ENCODE measurements at regions not wholly inside any gene's neighbourhood (a gene's known extent, or its start where the extent isn't known, plus 50 kb on each side); places are given as distances from the start of the nearest gene placed in this dataset.

- ATAC-seq (no peak), DNase-seq (no peak)
- Mint-ChIP-seq H3K27ac (no peak overlapping the region), H3K9me3 (ENCODE audit: insufficient read depth) (no peaks in the 10 kb centered on the region), H3K27me3 (ENCODE audit: low read depth) (no peaks in the 10 kb centered on the region), H3K4me3 (no peak overlapping the region), H3K4me1 (ENCODE audit: low read depth) (no peaks in the 10 kb centered on the region), H3K36me3 (ENCODE audit: low read depth) (no peaks in the 10 kb centered on the region)
- POLR2A ChIA-PET: no interaction called here
- CTCF ChIA-PET: no interaction called here
Observed at GRCh38 chr2:236688563-236689392, 119.2 kb downstream of the ACKR3 start.

DNA sequence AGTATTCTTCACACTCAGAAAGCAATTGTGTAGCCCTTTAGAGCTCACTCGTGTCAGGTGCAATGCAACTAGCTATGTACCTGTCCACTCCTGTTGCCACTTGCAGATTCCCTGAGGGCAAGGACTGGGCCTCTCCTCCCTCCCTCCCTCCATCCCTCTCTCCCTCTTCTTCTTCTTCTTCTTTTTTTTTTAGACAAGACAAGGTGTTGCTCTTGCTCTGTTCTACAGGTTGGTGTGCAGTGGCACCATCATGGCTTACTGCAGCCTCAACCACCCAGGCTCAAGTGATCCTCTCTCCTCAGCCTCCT lies 119.7 kb downstream of the ACKR3 start:
- Mint-ChIP-seq H3K4me1 (ENCODE audit: low read depth) (no peaks in the 10 kb centered on the region), H3K36me3 (ENCODE audit: low read depth) (no peaks in the 10 kb centered on the region), H3K27ac (no peak overlapping the region), H3K4me3 (no peak overlapping the region), H3K9me3 (ENCODE audit: insufficient read depth) (no peaks in the 10 kb centered on the region), H3K27me3 (ENCODE audit: low read depth) (no peaks in the 10 kb centered on the region)
- DNase-seq (no peak), ATAC-seq (no peak)
- POLR2A ChIA-PET: no interaction called here
- CTCF ChIA-PET: no interaction called here

DNA sequence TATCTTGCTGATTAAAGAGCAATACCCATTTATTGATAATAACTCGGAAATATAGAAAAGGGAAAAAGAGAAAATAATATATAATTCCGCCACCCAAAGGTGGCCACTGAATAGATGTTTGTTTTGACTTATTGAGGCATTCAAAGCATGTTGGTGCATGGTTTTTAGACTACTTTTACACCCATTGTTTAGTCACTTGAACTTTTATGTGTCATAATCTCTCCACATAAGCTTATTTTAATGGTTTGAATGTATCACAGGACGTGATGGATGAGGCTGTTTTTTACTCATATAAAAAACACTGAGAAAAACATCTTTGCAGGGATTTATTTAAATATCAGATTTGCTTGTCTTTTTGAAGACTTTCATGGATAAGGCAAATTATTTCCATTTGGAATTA lies 120.4 kb downstream of the ACKR3 start:
- DNase-seq: no peak
- Mint-ChIP-seq H3K27ac (no peak overlapping the region), H3K9me3 (ENCODE audit: insufficient read depth) (no peaks in the 10 kb centered on the region), H3K4me3 (no peak overlapping the region), H3K4me1 (ENCODE audit: low read depth) (no peaks in the 10 kb centered on the region), H3K36me3 (ENCODE audit: low read depth) (no peaks in the 10 kb centered on the region), H3K27me3 (ENCODE audit: low read depth) (no peaks in the 10 kb centered on the region)
- CTCF ChIA-PET: no interaction called here
- no peak for ATAC-seq
- POLR2A ChIA-PET: no interaction called here

- Mint-ChIP-seq H3K36me3 (ENCODE audit: low read depth) (no peaks in the 10 kb centered on the region), H3K4me3 (no peak overlapping the region), H3K27ac (no peak overlapping the region), H3K27me3 (ENCODE audit: low read depth) (no peaks in the 10 kb centered on the region), H3K9me3 (ENCODE audit: insufficient read depth) (no peaks in the 10 kb centered on the region), H3K4me1 (ENCODE audit: low read depth) (no peaks in the 10 kb centered on the region)
- ATAC-seq (no peak), DNase-seq (no peak)
- POLR2A ChIA-PET: no interaction called here
- CTCF ChIA-PET: no interaction called here
Observed at GRCh38 chr2:236690726-236691125, 121.1 kb downstream of the ACKR3 start.

- Mint-ChIP-seq H3K4me3 (no peak overlapping the region), H3K9me3 (ENCODE audit: insufficient read depth) (no peaks in the 10 kb centered on the region), H3K27ac (no peak overlapping the region), H3K36me3 (ENCODE audit: low read depth) (no peaks in the 10 kb centered on the region), H3K27me3 (ENCODE audit: low read depth) (no peaks in the 10 kb centered on the region), H3K4me1 (ENCODE audit: low read depth) (no peaks in the 10 kb centered on the region)
- no peak for ATAC-seq
- no peak for DNase-seq
- POLR2A ChIA-PET: no interaction called here
- CTCF ChIA-PET: no interaction called here
Observed at GRCh38 chr2:236691799-236692167, 122.2 kb downstream of the ACKR3 start.

GRCh38 chr2:236692937-236693336 lies 123.3 kb downstream of the ACKR3 start:
- Mint-ChIP-seq H3K4me1 (ENCODE audit: low read depth) (no peaks in the 10 kb centered on the region), H3K36me3 (ENCODE audit: low read depth) (no peaks in the 10 kb centered on the region), H3K4me3 (no peak overlapping the region), H3K27me3 (ENCODE audit: low read depth) (no peaks in the 10 kb centered on the region), H3K27ac (no peak overlapping the region), H3K9me3 (ENCODE audit: insufficient read depth) (no peaks in the 10 kb centered on the region)
- ChIA-PET POLR2A (no interaction called here), CTCF (no interaction called here)
- no peak for DNase-seq
- ATAC-seq: no peak

DNA sequence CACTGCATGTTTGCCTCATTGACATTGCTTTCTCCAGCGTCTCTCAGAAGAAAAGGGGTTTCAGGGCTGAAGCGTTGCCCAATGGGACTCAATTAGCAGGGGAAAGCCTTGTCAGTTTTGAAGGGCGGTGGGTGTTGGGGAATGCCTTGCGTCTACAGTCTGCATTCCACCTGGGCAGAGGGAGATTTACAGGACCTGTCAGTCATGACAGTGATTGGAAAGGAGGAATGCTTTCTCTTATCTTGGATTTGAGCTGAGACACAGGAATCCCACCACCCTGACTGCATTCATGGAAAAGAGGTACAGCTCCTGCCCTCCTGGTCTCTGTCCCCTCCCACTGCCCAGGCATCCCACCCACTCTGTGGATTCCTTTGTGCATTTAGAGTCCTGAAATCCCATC lies 123.9 kb downstream of the ACKR3 start:
- no peaks in the 10 kb centered on the region for H3K36me3 Mint-ChIP-seq (ENCODE audit: low read depth)
- ChIA-PET POLR2A (no interaction called here), CTCF (no interaction called here)
- no peak overlapping the region for H3K4me3 Mint-ChIP-seq
- no peak for DNase-seq
- no peak for ATAC-seq
- no peak overlapping the region for H3K27ac Mint-ChIP-seq
- no peaks in the 10 kb centered on the region for H3K4me1 Mint-ChIP-seq (ENCODE audit: low read depth)
- no peaks in the 10 kb centered on the region for H3K27me3 Mint-ChIP-seq (ENCODE audit: low read depth)
- H3K9me3 Mint-ChIP-seq (ENCODE audit: insufficient read depth): no peaks in the 10 kb centered on the region

DNA sequence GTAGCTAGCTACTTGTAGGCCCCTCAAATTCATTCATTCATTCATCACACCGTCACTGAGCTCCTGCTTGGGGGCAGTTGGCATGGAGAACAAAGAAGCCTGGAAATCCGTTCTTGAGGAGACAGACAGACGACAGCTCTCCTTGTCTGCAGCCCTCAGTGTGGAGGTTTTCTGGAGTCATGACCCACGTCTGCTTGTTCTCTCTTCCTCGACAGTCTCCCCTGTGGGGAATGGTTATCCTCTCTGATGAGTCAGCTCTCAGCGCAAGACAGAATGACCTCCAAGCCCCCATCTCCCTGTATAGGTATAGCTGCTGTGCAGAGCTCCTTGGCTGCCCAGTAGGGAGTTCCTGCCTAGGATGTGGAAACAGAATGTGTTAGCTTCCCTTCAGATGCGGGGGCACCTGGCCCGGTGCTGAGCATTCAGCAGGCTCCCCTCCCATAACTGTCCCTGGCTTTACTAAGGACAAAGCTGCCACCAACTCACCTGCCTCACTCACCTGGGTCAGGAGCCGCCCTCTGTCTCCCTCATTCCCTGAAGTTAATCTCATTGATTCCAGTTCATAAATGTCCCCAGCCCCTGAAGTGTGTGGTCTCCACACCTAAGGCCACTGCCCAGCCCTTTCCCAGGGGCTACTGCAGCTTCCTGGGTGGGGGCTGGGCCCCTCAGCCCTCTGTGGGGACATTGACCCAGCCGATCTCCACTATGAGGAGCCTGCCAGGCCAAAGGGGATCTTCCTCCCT lies 124.7 kb downstream of the ACKR3 start:
- H3K27ac Mint-ChIP-seq: no peak overlapping the region
- ATAC-seq (no peak), DNase-seq (no peak)
- H3K36me3 Mint-ChIP-seq (ENCODE audit: low read depth): no peaks in the 10 kb centered on the region
- CTCF ChIA-PET: no interaction called here
- no peaks in the 10 kb centered on the region for H3K9me3 Mint-ChIP-seq (ENCODE audit: insufficient read depth)
- no peaks in the 10 kb centered on the region for H3K4me1 Mint-ChIP-seq (ENCODE audit: low read depth)
- H3K27me3 Mint-ChIP-seq (ENCODE audit: low read depth): no peaks in the 10 kb centered on the region
- POLR2A ChIA-PET: no interaction called here
- H3K4me3 Mint-ChIP-seq: no peak overlapping the region

GRCh38 chr2:236696834-236697233 lies 127.2 kb downstream of the ACKR3 start:
- no peak overlapping the region for H3K4me3 Mint-ChIP-seq
- ATAC-seq: no peak
- H3K27me3 Mint-ChIP-seq (ENCODE audit: low read depth): no peaks in the 10 kb centered on the region
- ChIA-PET CTCF (no interaction called here), POLR2A (no interaction called here)
- H3K4me1 Mint-ChIP-seq (ENCODE audit: low read depth): no peaks in the 10 kb centered on the region
- DNase-seq: no peak
- no peak overlapping the region for H3K27ac Mint-ChIP-seq
- no peaks in the 10 kb centered on the region for H3K9me3 Mint-ChIP-seq (ENCODE audit: insufficient read depth)
- no peaks in the 10 kb centered on the region for H3K36me3 Mint-ChIP-seq (ENCODE audit: low read depth)

GRCh38 chr2:236698016-236698627 lies 128.5 kb downstream of the ACKR3 start:
- no peaks in the 10 kb centered on the region for H3K27me3 Mint-ChIP-seq (ENCODE audit: low read depth)
- ChIA-PET POLR2A (no interaction called here), CTCF (no interaction called here)
- no peaks in the 10 kb centered on the region for H3K4me1 Mint-ChIP-seq (ENCODE audit: low read depth)
- H3K9me3 Mint-ChIP-seq (ENCODE audit: insufficient read depth): no peaks in the 10 kb centered on the region
- ATAC-seq (no peak), DNase-seq (no peak)
- H3K36me3 Mint-ChIP-seq (ENCODE audit: low read depth): no peaks in the 10 kb centered on the region
- H3K27ac Mint-ChIP-seq: no peak overlapping the region
- no peak overlapping the region for H3K4me3 Mint-ChIP-seq

DNA sequence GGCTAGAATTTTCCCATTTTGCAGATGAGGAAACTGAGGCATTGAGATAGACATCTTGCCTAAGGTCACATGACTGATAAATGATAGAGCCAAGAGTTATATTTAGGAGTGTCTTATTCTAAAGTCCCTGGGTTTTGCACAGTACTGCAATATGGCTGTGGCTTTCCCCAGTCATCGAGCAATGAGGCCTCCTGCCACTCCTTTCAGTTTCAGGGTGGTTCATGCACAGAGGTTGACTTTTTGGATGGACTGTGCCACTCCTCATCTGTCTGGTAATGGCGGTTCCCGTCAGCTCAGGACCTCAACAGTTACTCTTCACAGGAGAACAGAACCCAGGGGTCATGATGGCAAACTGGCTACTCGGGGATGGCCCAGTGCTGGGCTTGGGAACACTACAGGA lies 131.1 kb downstream of the ACKR3 start:
- ChIA-PET CTCF (no interaction called here), POLR2A (no interaction called here)
- Mint-ChIP-seq H3K4me3 (no peak overlapping the region), H3K4me1 (ENCODE audit: low read depth) (no peaks in the 10 kb centered on the region), H3K9me3 (ENCODE audit: insufficient read depth) (no peaks in the 10 kb centered on the region), H3K36me3 (ENCODE audit: low read depth) (no peaks in the 10 kb centered on the region), H3K27me3 (ENCODE audit: low read depth) (no peaks in the 10 kb centered on the region), H3K27ac (no peak overlapping the region)
- DNase-seq (no peak), ATAC-seq (no peak)

- ChIA-PET CTCF (interaction anchor here (0.8 kb wide), 1 partner anchor 349 kb away, joined by 4 read pairs; no protein-coding TSS in a partner anchor), POLR2A (no interaction called here)
- no peak for ATAC-seq
- H3K9me3 Mint-ChIP-seq (ENCODE audit: insufficient read depth): no peaks in the 10 kb centered on the region
- no peaks in the 10 kb centered on the region for H3K36me3 Mint-ChIP-seq (ENCODE audit: low read depth)
- H3K4me3 Mint-ChIP-seq: no peak overlapping the region
- no peaks in the 10 kb centered on the region for H3K4me1 Mint-ChIP-seq (ENCODE audit: low read depth)
- H3K27ac Mint-ChIP-seq: no peak overlapping the region
- no peak for DNase-seq
- peaks cover 2% of the 10 kb centered on the region for H3K27me3 Mint-ChIP-seq (ENCODE audit: low read depth)
Observed at GRCh38 chr2:236702657-236703372, 133.2 kb downstream of the ACKR3 start.

Data from activated CD8-positive, alpha-beta T cell treated with anti-CD3 and anti-CD28 coated beads, Interleukin-2, amount 10 ng/mL, durations not matched to agents 7 days and 5 days (primary cell).